HCT116 (cell line): ENCODE measurements at regions not wholly inside any gene's neighbourhood (a gene's known extent, or its start where the extent isn't known, plus 50 kb on each side); places are given as distances from the start of the nearest gene placed in this dataset.

ENCODE experiments used
- ATAC-seq: fragments of 200-7000 bp; cut with Tn5 transposase; 2 replicates; pipeline ENCODE4 v1.9.1; 2020; ENCODE audit warnings: mild to moderate bottlenecking, moderate library complexity
- BruUV-seq: library from RNA; stranded (reverse); fragments of 400-500 nt; replicated peaks from 2 replicates; lab custom pipeline; 2021; lab: Mats Ljungman, UMichigan
- CTCF ChIA-PET: fragments of 300-600 bp; sonication (Branson Sonifier 250); formaldehyde crosslinking; loops from one replicate; lab custom pipeline; 2021; ENCODE audit warnings: antibody characterized with exemption; lab: Charles Lee
- POLR2A ChIA-PET: fragments of 300-600, 350-600 bp; sonication (Branson Sonifier 250); formaldehyde crosslinking; loops from one replicate; lab custom pipeline; 2021; ENCODE audit warnings: antibody characterized with exemption; lab: Charles Lee
- RAD21 ChIA-PET, 2 experiments: fragments of 300-600 bp; sonication (Branson Sonifier 250); formaldehyde crosslinking; loops; one replicate each; lab custom pipeline; 2023; ENCODE audit warnings: low total read pairs in 2 of 2; ENCODE audit not compliant: uncharacterized antibody in 2 of 2, unreplicated experiment in 2 of 2, low non-redundant PET in 1 of 2; lab: Charles Lee
- DNase-seq: peaks from one replicate; pipeline ENCODE4 v3.0.0-alpha.2; 2010; ENCODE audit warnings: low read depth, low spot score
- H2AFZ ChIP-seq: fragments of 200-600 bp; shearing (Covaris generic), sonication (generic); 2 replicates; pipeline ENCODE4 v1.6.1; 2017; ENCODE audit warnings: low read depth, mixed run types, mixed read lengths, antibody characterized with exemption, low read length; ENCODE audit not compliant: poor library complexity, severe bottlenecking
- H3K27ac ChIP-seq: 2 replicates; pipeline ENCODE4 v1.5.1; 2012; ENCODE audit warnings: low read depth, low read length
- H3K27me3 ChIP-seq: fragments of 200-600 bp; sonication (generic); 2 replicates; pipeline ENCODE4 v1.6.1; 2016; ENCODE audit warnings: mixed run types, low read length, mixed read lengths; ENCODE audit not compliant: insufficient read depth
- H3K36me3 ChIP-seq, 2 experiments: fragments of 200-500 bp in 1 of 2; fragments of 200-600 bp in 1 of 2; sonication (Bioruptor generic) in 1 of 2; sonication (generic) in 1 of 2; 2 replicates each; pipeline versions ENCODE4 v1.5.1 to v1.6.1; 2014 to 2016; ENCODE audit warnings: low read length in 2 of 2, inconsistent platforms in 1 of 2, mixed read lengths in 1 of 2, mixed run types in 1 of 2; ENCODE audit not compliant: insufficient read depth in 2 of 2, control insufficient read depth in 1 of 2
- H3K4me1 ChIP-seq, 2 experiments: fragments of 200-600 bp in 1 of 2; sonication (generic) in 1 of 2; 2 replicates each; pipeline versions ENCODE4 v1.5.1 to v1.6.1; 2012 to 2017; ENCODE audit warnings: low read length in 2 of 2, inconsistent platforms in 1 of 2, mild to moderate bottlenecking in 1 of 2, mixed read lengths in 1 of 2, mixed run types in 1 of 2, moderate library complexity in 1 of 2; ENCODE audit not compliant: insufficient read depth in 2 of 2, control insufficient read depth in 1 of 2
- H3K4me2 ChIP-seq: fragments of 200-600 bp; sonication (generic); 2 replicates; pipeline ENCODE4 v1.6.1; 2017; ENCODE audit warnings: mixed run types, low read length, mixed read lengths
- H3K4me3 ChIP-seq, 2 experiments: fragments of 200-600 bp in 1 of 2; sonication (generic) in 1 of 2; replicated peaks in 1 of 2; 2 replicates each; pipeline ENCODE4 v1.5.1; 2011 to 2016; ENCODE audit warnings: low read length in 2 of 2, control low read depth in 1 of 2, low read depth in 1 of 2, mild to moderate bottlenecking in 1 of 2, mixed read lengths in 1 of 2, mixed run types in 1 of 2
- H3K79me2 ChIP-seq: fragments of 200-600 bp; sonication (generic); 2 replicates; pipeline ENCODE4 v1.6.1; 2017; ENCODE audit warnings: mild to moderate bottlenecking, mixed run types, low read length, moderate library complexity, mixed read lengths; ENCODE audit not compliant: insufficient read depth
- H3K9ac ChIP-seq: fragments of 200-600 bp; sonication (generic); 2 replicates; pipeline ENCODE4 v1.6.1; 2016; ENCODE audit warnings: low read length, mixed read lengths
- H3K9me2 ChIP-seq: fragments of 200-600 bp; sonication (generic), shearing (Covaris generic); 2 replicates; pipeline ENCODE4 v1.6.1; 2017; ENCODE audit warnings: mixed run types, mild to moderate bottlenecking, moderate library complexity; ENCODE audit not compliant: insufficient read depth
- H3K9me3 ChIP-seq, 2 experiments: fragments of 200-500 bp in 1 of 2; fragments of 200-600 bp in 1 of 2; sonication (Bioruptor generic) in 1 of 2; sonication (generic) in 1 of 2; 2 replicates each; pipeline ENCODE4 v1.6.1; 2014 to 2017; ENCODE audit warnings: low read length in 2 of 2, mixed read lengths in 2 of 2, inconsistent platforms in 1 of 2, low read depth in 1 of 2, mild to moderate bottlenecking in 1 of 2, mixed run types in 1 of 2, moderate library complexity in 1 of 2; ENCODE audit not compliant: control insufficient read depth in 1 of 2, insufficient read depth in 1 of 2
- H4K20me1 ChIP-seq: fragments of 200-600 bp; sonication (generic), shearing (Covaris generic); 2 replicates; pipeline ENCODE4 v1.6.1; 2017; ENCODE audit warnings: mixed run types, mild to moderate bottlenecking, moderate library complexity; ENCODE audit not compliant: insufficient read depth
- CBX3 ChIP-seq: IDR thresholded peaks from 2 replicates; pipeline ENCODE4 v1.6.1; 2012; ENCODE audit warnings: low read depth
- ELF1 ChIP-seq: IDR thresholded peaks from 2 replicates; pipeline ENCODE4 v1.6.1; 2012; ENCODE audit warnings: low read depth, borderline replicate concordance
- EZH2 ChIP-seq: fragments of 200-600 bp; sonication (generic); IDR thresholded peaks from 2 replicates; pipeline ENCODE4 v1.6.1; 2017; ENCODE audit warnings: antibody characterized with exemption, mixed run types
- EZH2phosphoT487 ChIP-seq: fragments of 200-600 bp; IDR thresholded peaks from 2 replicates; pipeline ENCODE4 v1.6.1; 2018; ENCODE audit warnings: antibody characterized with exemption, borderline replicate concordance
- FOSL1 ChIP-seq: IDR thresholded peaks from 2 replicates; pipeline ENCODE4 v1.6.1; 2012; ENCODE audit warnings: low read depth
- REST ChIP-seq: IDR thresholded peaks from 2 replicates; pipeline ENCODE4 v1.6.1; 2012; ENCODE audit warnings: low read depth
- SIN3A ChIP-seq: IDR thresholded peaks from 2 replicates; pipeline ENCODE4 v1.6.1; 2012; ENCODE audit warnings: low read depth
- SP1 ChIP-seq: IDR thresholded peaks from 2 replicates; pipeline ENCODE4 v1.6.1; 2012; ENCODE audit warnings: low read depth
- TCF7L2 ChIP-seq: IDR thresholded peaks from 2 replicates; pipeline ENCODE4 v1.7.0; 2011; ENCODE audit warnings: borderline replicate concordance, inconsistent platforms; ENCODE audit not compliant: insufficient read depth, insufficient read length; ENCODE audit errors: extremely low read depth
- ZNF274 ChIP-seq: fragments of 200-500 bp; sonication (Bioruptor generic); IDR thresholded peaks from 2 replicates; pipeline ENCODE4 v1.6.1; 2014; ENCODE audit warnings: mild to moderate bottlenecking, low read depth, low read length, inconsistent platforms
- intact Hi-C: fragments of 100-400 bp; cut with micrococcal nuclease; formaldehyde crosslinking; loops from 2 replicates; pipeline ENCODE4 v1.10.0; 2022

DNA sequence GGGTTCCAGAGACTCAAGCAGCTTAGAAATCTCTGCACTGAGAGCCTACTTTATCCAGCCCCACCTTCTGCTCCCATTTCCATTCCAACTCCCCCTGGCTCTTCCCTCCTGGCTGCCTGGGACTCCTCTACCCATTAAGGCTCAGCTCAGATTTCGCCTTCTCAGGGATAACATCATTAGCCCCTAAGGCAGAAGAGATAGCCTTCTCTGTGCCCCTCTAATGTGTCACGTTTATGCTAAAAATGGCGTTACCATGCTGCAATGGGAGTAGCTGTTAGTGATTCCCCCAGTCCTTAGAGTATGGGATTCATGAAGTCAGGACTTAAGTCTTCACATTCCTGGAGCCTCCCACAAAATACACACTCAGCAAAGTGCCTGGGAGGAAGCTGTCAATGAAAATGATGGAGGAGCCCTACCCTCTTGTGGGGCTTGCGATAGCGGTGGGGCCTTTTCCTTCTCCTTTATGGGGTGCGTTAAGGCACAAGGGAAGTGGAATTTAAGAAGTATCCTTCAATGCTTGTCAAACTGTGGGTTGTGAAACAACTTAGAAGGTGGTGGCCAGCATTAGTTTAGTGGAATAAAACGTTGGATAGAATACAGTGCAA is 144.7 kb upstream of the COPS8 start:
- peaks cover 37% of the 10 kb centered on the region for H3K27me3 ChIP-seq
- no peaks in the 10 kb centered on the region for H3K9me3 ChIP-seq
- intact Hi-C loops = no loop called here
- H3K36me3 ChIP-seq = no peaks in the 10 kb centered on the region
- BruUV-seq = no TSS peak
- no peak overlapping the region for H3K4me3 ChIP-seq
- H3K27ac ChIP-seq = no peak overlapping the region
- DNase-seq (no peak), ATAC-seq (no peak)
- no peaks in the 10 kb centered on the region for H3K79me2 ChIP-seq
- TF ChIP-seq ELF1 (no peak), SP1 (no peak), FOSL1 (no peak), EZH2 (no peak), EZH2phosphoT487 (no peak), CBX3 (no peak), SIN3A (no peak), REST (no peak), ZNF274 (no peak), TCF7L2 (no peak)
- no peak overlapping the region for H3K9ac ChIP-seq
- ChIA-PET CTCF (no interaction called here), POLR2A (no interaction called here), RAD21 (no interaction called here)
- no peaks in the 10 kb centered on the region for H4K20me1 ChIP-seq
- no peaks in the 10 kb centered on the region for H3K4me1 ChIP-seq
- H3K4me2 ChIP-seq = no peak overlapping the region
- H3K9me2 ChIP-seq = no peaks in the 10 kb centered on the region
- H2AFZ ChIP-seq = no peak overlapping the region
